ENCODE measurements at regions not wholly inside any gene's neighbourhood (a gene's known extent, or its start where the extent isn't known, plus 50 kb on each side); places are given as distances from the start of the nearest gene placed in this dataset.
"Not testable (repeated sequence)": the region's sequence is repeated elsewhere in the genome, so short reads cannot be mapped to it uniquely, and the experiment has no call there.

DNA sequence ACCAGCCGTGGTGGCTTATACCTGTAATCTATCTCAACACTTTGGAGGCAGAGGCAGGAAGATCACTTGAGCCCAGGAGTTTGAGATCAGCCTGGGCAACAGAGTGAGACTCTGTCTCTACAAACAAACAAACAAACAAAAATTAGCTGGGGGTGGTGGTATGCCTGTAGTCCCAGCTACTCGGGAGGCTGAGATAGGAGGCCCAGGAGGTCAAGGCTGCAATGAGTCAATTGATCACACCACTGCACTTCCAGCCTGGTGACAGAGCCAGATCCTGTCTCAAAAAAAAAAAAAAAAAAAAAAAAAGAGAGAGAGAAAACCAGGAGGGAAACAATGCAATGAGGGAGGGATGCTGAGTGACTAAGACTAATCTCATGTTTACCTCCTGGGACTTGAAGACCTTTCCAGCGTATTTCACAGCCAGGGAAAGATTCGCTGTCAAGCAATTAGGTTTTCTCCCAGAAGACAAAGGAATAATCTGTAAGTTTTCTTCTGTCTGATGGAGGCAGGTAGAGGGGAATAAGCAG lies 51.1 kb upstream of the MIER3 start:
- peaks cover 9% of the 10 kb centered on the region for H3K27me3 Mint-ChIP-seq (ENCODE audit: insufficient read depth)
- no peak for DNase-seq
- no peaks in the 10 kb centered on the region for H3K4me1 Mint-ChIP-seq (ENCODE audit: low read depth)
- H3K9me3 Mint-ChIP-seq: no peaks in the 10 kb centered on the region
- no peaks in the 10 kb centered on the region for H3K36me3 Mint-ChIP-seq (ENCODE audit: low read depth)
- no peak overlapping the region for H3K4me3 Mint-ChIP-seq
- no peak overlapping the region for H3K27ac Mint-ChIP-seq
- TF ChIP-seq, protein P1, sequence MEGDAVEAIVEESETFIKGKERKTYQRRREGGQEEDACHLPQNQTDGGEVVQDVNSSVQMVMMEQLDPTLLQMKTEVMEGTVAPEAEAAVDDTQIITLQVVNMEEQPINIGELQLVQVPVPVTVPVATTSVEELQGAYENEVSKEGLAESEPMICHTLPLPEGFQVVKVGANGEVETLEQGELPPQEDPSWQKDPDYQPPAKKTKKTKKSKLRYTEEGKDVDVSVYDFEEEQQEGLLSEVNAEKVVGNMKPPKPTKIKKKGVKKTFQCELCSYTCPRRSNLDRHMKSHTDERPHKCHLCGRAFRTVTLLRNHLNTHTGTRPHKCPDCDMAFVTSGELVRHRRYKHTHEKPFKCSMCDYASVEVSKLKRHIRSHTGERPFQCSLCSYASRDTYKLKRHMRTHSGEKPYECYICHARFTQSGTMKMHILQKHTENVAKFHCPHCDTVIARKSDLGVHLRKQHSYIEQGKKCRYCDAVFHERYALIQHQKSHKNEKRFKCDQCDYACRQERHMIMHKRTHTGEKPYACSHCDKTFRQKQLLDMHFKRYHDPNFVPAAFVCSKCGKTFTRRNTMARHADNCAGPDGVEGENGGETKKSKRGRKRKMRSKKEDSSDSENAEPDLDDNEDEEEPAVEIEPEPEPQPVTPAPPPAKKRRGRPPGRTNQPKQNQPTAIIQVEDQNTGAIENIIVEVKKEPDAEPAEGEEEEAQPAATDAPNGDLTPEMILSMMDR (IDR thresholded peaks at IDR 0.05): no peak

DNA sequence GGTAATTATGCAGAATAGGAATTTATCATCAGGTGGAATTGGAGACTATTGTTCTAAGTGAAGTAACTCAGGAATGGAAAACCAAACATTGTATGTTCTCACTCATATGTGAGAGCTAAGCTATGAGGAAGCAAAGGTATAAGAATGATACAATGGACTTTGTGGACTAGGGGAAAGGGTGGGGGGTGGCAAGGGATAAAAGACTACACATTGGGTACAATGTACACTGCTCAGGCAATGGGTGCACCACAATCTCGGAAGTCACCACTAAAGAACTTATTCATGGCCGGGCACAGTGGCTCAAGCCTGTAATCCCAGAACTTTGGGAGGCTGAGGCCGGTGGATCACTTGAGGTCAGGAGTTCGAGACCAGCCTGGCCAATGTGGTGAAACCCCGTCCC lies 51.6 kb upstream of the MIER3 start:
- not testable (repeated sequence) for H3K36me3 Mint-ChIP-seq (ENCODE audit: low read depth); H3K27me3 Mint-ChIP-seq (ENCODE audit: insufficient read depth); H3K4me3 Mint-ChIP-seq; H3K9me3 Mint-ChIP-seq; H3K27ac Mint-ChIP-seq; DNase-seq; H3K4me1 Mint-ChIP-seq (ENCODE audit: low read depth)

DNA sequence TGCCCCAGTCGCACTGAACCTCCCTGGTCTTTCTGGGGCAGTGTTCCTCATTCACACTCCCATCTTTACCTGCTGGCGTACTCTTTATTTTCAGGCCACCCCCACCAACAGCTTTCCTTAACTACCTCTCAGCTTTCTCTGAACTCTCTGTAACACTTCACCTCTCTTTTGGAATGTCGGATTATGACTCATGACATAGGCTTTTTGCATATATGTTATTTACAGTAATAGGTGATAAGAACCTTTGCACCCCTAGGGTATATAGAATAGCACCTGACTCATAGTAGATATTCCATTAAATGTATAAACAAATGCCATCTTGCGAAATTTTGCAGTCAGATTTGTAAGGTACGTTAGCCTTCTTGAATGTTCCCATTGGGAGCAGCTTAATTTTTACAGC lies 52.9 kb upstream of the MIER3 start:
- Mint-ChIP-seq H3K27ac (no peak overlapping the region), H3K4me3 (no peak overlapping the region), H3K4me1 (ENCODE audit: low read depth) (no peaks in the 10 kb centered on the region), H3K36me3 (ENCODE audit: low read depth) (no peaks in the 10 kb centered on the region), H3K27me3 (ENCODE audit: insufficient read depth) (peaks cover 8% of the 10 kb centered on the region), H3K9me3 (no peaks in the 10 kb centered on the region)
- no peak for DNase-seq
- TF ChIP-seq, protein P1 (IDR thresholded peaks at IDR 0.05): no peak

DNA sequence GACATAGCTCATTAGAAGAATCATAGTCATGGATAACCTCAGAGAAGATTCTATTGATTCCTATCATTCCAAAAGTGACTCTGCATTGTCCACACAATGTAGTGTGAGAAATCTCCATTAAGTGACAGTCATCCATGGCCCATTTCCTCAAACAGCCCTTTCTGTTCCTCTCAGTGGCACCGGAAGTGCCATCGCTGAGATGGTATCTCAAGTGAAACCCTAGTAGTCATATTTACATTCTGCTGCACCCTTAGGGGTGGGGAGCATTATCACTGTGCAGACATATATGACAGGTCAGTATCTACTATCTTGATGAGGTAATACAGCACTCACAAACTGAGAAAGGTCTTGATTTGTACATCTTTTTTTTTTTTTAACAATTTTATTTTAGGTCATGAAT lies 55.4 kb upstream of the MIER3 start:
- Mint-ChIP-seq H3K36me3 (ENCODE audit: low read depth) (no peaks in the 10 kb centered on the region), H3K4me3 (no peak overlapping the region), H3K9me3 (no peaks in the 10 kb centered on the region), H3K4me1 (ENCODE audit: low read depth) (no peaks in the 10 kb centered on the region), H3K27ac (no peak overlapping the region), H3K27me3 (ENCODE audit: insufficient read depth) (peaks cover 6% of the 10 kb centered on the region)
- DNase-seq: no peak
- TF ChIP-seq, protein P1 (IDR thresholded peaks at IDR 0.05): no peak

DNA sequence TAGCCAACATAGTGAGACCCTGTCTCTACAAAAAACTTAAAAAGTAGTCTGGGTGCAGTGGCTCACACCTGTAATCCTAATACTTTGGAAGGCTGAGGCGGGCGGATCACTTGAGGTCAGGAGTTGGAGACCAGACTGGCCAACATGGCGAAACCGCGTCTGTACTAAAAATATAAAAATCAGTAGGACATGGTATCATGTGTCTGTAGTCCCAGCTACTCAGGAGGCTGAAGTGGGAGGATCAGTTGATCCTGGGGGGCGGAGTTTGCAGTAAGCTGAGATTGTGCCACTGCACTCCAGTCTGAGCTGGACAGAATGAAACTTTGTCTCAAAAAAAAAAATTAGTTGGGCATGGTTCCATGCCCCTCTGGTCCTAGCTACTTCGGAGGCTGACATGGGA lies 57.9 kb upstream of the MIER3 start:
- Mint-ChIP-seq H3K27me3 (ENCODE audit: insufficient read depth) (peaks cover 10% of the 10 kb centered on the region), H3K4me1 (ENCODE audit: low read depth) (no peaks in the 10 kb centered on the region), H3K4me3 (no peak overlapping the region), H3K36me3 (ENCODE audit: low read depth) (no peaks in the 10 kb centered on the region), H3K27ac (no peak overlapping the region), H3K9me3 (no peaks in the 10 kb centered on the region)
- TF ChIP-seq, protein P1 (IDR thresholded peaks at IDR 0.05): no peak
- DNase-seq: no peak

DNA sequence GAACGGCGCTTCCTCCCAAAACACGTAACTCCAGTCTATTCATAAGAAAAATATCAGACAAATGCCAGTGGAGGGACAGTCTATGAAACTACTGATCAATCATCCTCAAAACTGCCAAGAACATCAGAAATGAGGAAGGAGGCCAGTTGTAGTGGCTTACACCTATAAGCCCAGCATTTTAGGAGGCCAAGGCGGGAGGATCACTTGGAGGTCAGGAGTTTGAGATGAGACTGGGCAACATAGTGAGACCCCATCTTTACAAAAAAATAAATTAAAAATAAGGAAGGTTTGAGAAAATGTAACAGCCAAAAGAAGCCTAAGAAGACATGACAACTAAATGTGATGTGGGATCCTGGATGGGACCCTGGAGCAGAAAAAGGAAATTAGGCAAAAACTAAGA lies 58.9 kb upstream of the MIER3 start:
- no peaks in the 10 kb centered on the region for H3K36me3 Mint-ChIP-seq (ENCODE audit: low read depth)
- H3K27ac Mint-ChIP-seq: no peak overlapping the region
- DNase-seq: no peak
- H3K27me3 Mint-ChIP-seq (ENCODE audit: insufficient read depth): peaks cover 17% of the 10 kb centered on the region
- no peaks in the 10 kb centered on the region for H3K9me3 Mint-ChIP-seq
- H3K4me3 Mint-ChIP-seq: no peak overlapping the region
- TF ChIP-seq, protein P1 (IDR thresholded peaks at IDR 0.05): no peak
- H3K4me1 Mint-ChIP-seq (ENCODE audit: low read depth): no peaks in the 10 kb centered on the region
